ENCODE measurements at regions not wholly inside any gene's neighbourhood (a gene's known extent, or its start where the extent isn't known, plus 50 kb on each side); places are given as distances from the start of the nearest gene placed in this dataset.

DNA sequence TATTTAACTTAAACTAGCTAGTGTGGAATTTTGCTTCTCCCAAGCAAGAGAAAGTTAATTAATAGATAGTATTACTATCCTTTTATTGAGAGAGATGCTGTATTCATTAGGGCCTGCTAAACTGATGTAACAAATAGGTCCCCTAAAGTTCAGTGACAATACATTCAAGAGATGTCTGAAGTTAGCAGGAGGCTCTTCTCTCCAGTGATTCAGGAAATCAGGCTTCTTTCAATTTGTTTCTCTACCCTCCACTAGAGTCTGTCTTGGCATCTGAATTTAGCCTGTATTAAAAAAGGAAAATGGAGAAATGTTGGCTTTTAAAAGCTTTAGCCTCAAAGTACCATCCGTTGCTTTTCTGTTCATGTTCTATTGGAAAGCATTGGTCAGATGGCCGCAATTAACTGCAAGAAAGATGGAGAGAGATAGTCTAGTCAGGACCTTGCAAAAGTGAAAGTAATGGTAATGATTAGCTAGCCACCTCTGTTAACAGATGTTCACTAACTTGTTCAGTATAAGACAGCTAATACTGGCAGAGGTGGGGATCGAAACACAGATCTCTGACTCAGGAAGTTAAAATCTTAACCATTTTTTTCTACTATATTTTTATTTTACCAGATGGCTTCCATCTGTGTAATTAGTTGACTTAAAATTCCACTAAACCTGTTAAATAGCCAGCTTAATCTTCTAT lies 786.8 kb downstream of the TMTC2 start:
- ATAC-seq (peak; percentile 64 to 85 (median 78)), DNase-seq (no peak)
- Histone ChIP-seq H3K9me3 (no peaks in the 10 kb centered on the region), H3K4me3 (peak overlapping the region in 2 of 3 donors; percentile 3 to 11), H3K27me3 (no peaks in the 10 kb centered on the region), H3K4me1 (peaks cover 0 to 31% (median 10%) of the 10 kb centered on the region in 4 donors), H3K27ac (peak overlapping the region in 2 of 3 donors; percentile 16 to 25), H3K36me3 (no peaks in the 10 kb centered on the region)
- 30% methylated on average over 3 of the region's 3 CpGs for WGBS (ENCODE audit: insufficient coverage, low coverage, low lambda C conversion rate, missing lambda C conversion rate)
- TF ChIP-seq, protein P1, sequence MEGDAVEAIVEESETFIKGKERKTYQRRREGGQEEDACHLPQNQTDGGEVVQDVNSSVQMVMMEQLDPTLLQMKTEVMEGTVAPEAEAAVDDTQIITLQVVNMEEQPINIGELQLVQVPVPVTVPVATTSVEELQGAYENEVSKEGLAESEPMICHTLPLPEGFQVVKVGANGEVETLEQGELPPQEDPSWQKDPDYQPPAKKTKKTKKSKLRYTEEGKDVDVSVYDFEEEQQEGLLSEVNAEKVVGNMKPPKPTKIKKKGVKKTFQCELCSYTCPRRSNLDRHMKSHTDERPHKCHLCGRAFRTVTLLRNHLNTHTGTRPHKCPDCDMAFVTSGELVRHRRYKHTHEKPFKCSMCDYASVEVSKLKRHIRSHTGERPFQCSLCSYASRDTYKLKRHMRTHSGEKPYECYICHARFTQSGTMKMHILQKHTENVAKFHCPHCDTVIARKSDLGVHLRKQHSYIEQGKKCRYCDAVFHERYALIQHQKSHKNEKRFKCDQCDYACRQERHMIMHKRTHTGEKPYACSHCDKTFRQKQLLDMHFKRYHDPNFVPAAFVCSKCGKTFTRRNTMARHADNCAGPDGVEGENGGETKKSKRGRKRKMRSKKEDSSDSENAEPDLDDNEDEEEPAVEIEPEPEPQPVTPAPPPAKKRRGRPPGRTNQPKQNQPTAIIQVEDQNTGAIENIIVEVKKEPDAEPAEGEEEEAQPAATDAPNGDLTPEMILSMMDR (IDR thresholded peaks at IDR 0.05): no peak
- TF ChIP-seq POLR2A (IDR thresholded peaks at IDR 0.05): no peak
- intact Hi-C loops (cut with DNase I): no loop called here

DNA sequence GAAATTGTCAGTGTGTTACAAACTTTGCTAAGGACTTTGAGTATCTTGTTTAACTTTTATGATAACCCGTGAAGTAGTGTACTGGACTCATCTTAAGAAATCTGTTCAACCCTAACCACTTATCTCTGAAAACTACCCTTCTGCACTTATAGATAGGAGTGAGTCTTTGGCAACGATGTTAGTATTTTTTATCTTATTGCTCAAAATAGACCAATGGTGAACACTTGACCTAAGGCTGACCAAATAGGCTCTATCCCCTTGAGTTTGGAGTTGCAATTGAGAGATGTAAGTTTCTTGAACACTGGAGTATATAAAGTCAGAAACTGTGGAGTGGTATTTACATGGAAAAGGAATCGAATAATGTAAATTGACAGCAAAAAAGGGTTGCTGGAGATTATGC lies 786.1 kb downstream of the TMTC2 start:
- H3K9me3 ChIP-seq: no peaks in the 10 kb centered on the region
- H3K4me1 ChIP-seq: peaks cover 0 to 25% (median 10%) of the 10 kb centered on the region in 4 donors
- no peak overlapping the region for H3K4me3 ChIP-seq
- no peak overlapping the region for H3K27ac ChIP-seq
- intact Hi-C loops (cut with DNase I): no loop called here
- H3K27me3 ChIP-seq: no peaks in the 10 kb centered on the region
- TF ChIP-seq, protein P1 (IDR thresholded peaks at IDR 0.05): no peak
- no peak for TF ChIP-seq POLR2A (IDR thresholded peaks at IDR 0.05)
- no peaks in the 10 kb centered on the region for H3K36me3 ChIP-seq
- ATAC-seq: no peak
- 77% methylated on average over 3 of the region's 3 CpGs for WGBS (ENCODE audit: insufficient coverage, low coverage, low lambda C conversion rate, missing lambda C conversion rate)
- DNase-seq: no peak

GRCh38 chr12:83472350-83472749 lies 785.6 kb downstream of the TMTC2 start:
- ATAC-seq: no peak

DNA sequence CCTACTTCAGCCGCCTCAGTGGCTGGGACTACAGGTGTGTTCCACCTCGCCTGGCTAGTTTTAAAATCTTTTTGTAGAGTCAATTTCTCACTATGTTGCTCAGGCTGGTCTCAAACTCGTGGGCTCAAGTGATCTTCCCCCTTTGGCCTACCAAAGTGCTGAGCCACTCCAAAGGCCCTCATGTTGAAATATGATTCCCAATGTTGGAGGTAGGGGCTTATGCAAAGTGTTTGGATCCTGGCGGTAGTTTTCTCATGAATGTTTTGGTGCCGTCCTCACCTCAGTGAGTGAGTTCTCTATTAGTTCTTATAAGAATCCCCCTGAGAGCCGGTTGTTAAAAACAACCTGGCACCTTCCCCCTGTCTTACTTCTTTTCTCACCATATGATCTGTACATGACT lies 784.6 kb downstream of the TMTC2 start:
- Histone ChIP-seq H3K4me3 (no peak overlapping the region), H3K27me3 (no peaks in the 10 kb centered on the region), H3K9me3 (no peaks in the 10 kb centered on the region), H3K4me1 (peaks cover 0 to 13% (median 3%) of the 10 kb centered on the region in 4 donors), H3K36me3 (no peaks in the 10 kb centered on the region), H3K27ac (no peak overlapping the region)
- ATAC-seq: no peak
- no peak for DNase-seq
- 86% methylated on average over 5 of the region's 6 CpGs for WGBS (ENCODE audit: insufficient coverage, low coverage, low lambda C conversion rate, missing lambda C conversion rate)
- TF ChIP-seq POLR2A (IDR thresholded peaks at IDR 0.05): no peak
- TF ChIP-seq, protein P1 (IDR thresholded peaks at IDR 0.05): no peak
- intact Hi-C loops (cut with DNase I): no loop called here

More at GRCh38 chr12:83472350-83472749, 785.6 kb downstream of the TMTC2 start:
- 97% methylated on average over 4 of the region's 4 CpGs for WGBS (ENCODE audit: insufficient coverage, low coverage, low lambda C conversion rate, missing lambda C conversion rate)
- H3K9me3 ChIP-seq: no peaks in the 10 kb centered on the region
- no peak overlapping the region for H3K4me3 ChIP-seq
- H3K4me1 ChIP-seq: peaks cover 0 to 21% (median 8%) of the 10 kb centered on the region in 4 donors
- DNase-seq: no peak
- H3K27me3 ChIP-seq: no peaks in the 10 kb centered on the region
- no peaks in the 10 kb centered on the region for H3K36me3 ChIP-seq
- intact Hi-C loops (cut with DNase I): no loop called here
- no peak for TF ChIP-seq POLR2A (IDR thresholded peaks at IDR 0.05)
- TF ChIP-seq, protein P1 (IDR thresholded peaks at IDR 0.05): no peak
- no peak overlapping the region for H3K27ac ChIP-seq

All from right lobe of liver (tissue), 6 donors.